OCI-LY3 (cell line): ENCODE measurements at regions not wholly inside any gene's neighbourhood (a gene's known extent, or its start where the extent isn't known, plus 50 kb on each side); places are given as distances from the start of the nearest gene placed in this dataset.

Experiments
- H2AFZ ChIP-seq: fragments of 200-600, 300-600 bp; shearing (Covaris generic); 2 replicates; pipeline ENCODE4 v1.6.0; 2014; ENCODE audit warnings: antibody characterized with exemption, low read depth, low read length
- H3K27ac ChIP-seq: fragments of 200-600, 300-600 bp; sonication (generic); 2 replicates; pipeline ENCODE4 v1.5.1; 2014; ENCODE audit warnings: mild to moderate bottlenecking, low read length, moderate library complexity, mixed read lengths
- H3K27me3 ChIP-seq: fragments of 200-600, 300-600 bp; sonication (generic); 2 replicates; pipeline ENCODE4 v1.6.1; 2014; ENCODE audit warnings: low read depth, low read length, mixed read lengths
- H3K36me3 ChIP-seq: fragments of 200-600, 300-600 bp; sonication (generic); replicated peaks from 2 replicates; pipeline ENCODE3; 2014; ENCODE audit warnings: low read depth, low read length, mixed read lengths
- H3K4me1 ChIP-seq: fragments of 300-600, 200-600 bp; sonication (generic); 2 replicates; pipeline ENCODE4 v1.6.1; 2014; ENCODE audit warnings: low read length, mixed read lengths
- H3K4me2 ChIP-seq: fragments of 200-600, 300-600 bp; sonication (generic); 2 replicates; pipeline ENCODE4 v1.6.1; 2014; ENCODE audit warnings: low read length, mixed read lengths
- H3K4me3 ChIP-seq: fragments of 300-600, 200-600 bp; sonication (generic); 2 replicates; pipeline ENCODE4 v1.5.1; 2014; ENCODE audit warnings: antibody characterized with exemption, mild to moderate bottlenecking, low read length, moderate library complexity
- H3K79me2 ChIP-seq: fragments of 300-600, 200-600 bp; shearing (Covaris generic); 2 replicates; pipeline ENCODE4 v1.6.1; 2014; ENCODE audit warnings: mild to moderate bottlenecking, low read length, mixed read lengths
- H3K9ac ChIP-seq: fragments of 300-600, 200-600 bp; shearing (Covaris generic); 2 replicates; pipeline ENCODE4 v1.6.0; 2014; ENCODE audit warnings: mild to moderate bottlenecking, low read length, moderate library complexity
- H3K9me3 ChIP-seq: fragments of 200-600, 300-600 bp; shearing (Covaris generic); 2 replicates; pipeline ENCODE4 v1.6.1; 2014; ENCODE audit warnings: low read length, mixed read lengths; ENCODE audit not compliant: insufficient read depth
- H4K20me1 ChIP-seq: fragments of 200-600, 300-600 bp; sonication (generic); 2 replicates; pipeline ENCODE4 v1.6.1; 2016; ENCODE audit warnings: low read length, mixed read lengths; ENCODE audit not compliant: insufficient read depth
- CTCF ChIP-seq: fragments of 200-600, 300-600 bp; sonication (generic); IDR thresholded peaks from 2 replicates; pipeline ENCODE4 v1.5.1; 2014; ENCODE audit warnings: antibody characterized with exemption, low read length, low read depth
- EZH2phosphoT487 ChIP-seq: fragments of 200-600 bp; shearing (Covaris generic); IDR thresholded peaks from 2 replicates; pipeline ENCODE4 v1.6.1; 2018; ENCODE audit warnings: antibody characterized with exemption, mixed run types, low read depth

- Histone ChIP-seq H3K27ac (no peak overlapping the region), H3K27me3 (no peaks in the 10 kb centered on the region; the same call in 1 of the 2 replicates), H3K9me3 (no peaks in the 10 kb centered on the region), H3K9ac (no peak overlapping the region), H3K4me2 (no peak overlapping the region), H3K36me3 (no peaks in the 10 kb centered on the region), H2AFZ (no peak overlapping the region), H3K4me3 (no peak overlapping the region), H3K4me1 (no peaks in the 10 kb centered on the region), H4K20me1 (no peaks in the 10 kb centered on the region), H3K79me2 (no peaks in the 10 kb centered on the region)
- TF ChIP-seq EZH2phosphoT487 (no peak), CTCF (no peak)
Observed at GRCh38 chr17:72498364-72499210, 377.8 kb downstream of the SOX9 start.

GRCh38 chr17:72501404-72502370 lies 380.9 kb downstream of the SOX9 start:
- Histone ChIP-seq H3K4me3 (no peak overlapping the region), H2AFZ (no peak overlapping the region), H3K9ac (no peak overlapping the region), H3K79me2 (no peaks in the 10 kb centered on the region), H3K4me1 (no peaks in the 10 kb centered on the region), H3K36me3 (no peaks in the 10 kb centered on the region), H3K4me2 (no peak overlapping the region), H4K20me1 (no peaks in the 10 kb centered on the region), H3K27me3 (no peaks in the 10 kb centered on the region), H3K27ac (no peak overlapping the region), H3K9me3 (no peaks in the 10 kb centered on the region)
- TF ChIP-seq CTCF (no peak), EZH2phosphoT487 (no peak)

- no peaks in the 10 kb centered on the region for H3K79me2 ChIP-seq
- no peaks in the 10 kb centered on the region for H3K9me3 ChIP-seq
- TF ChIP-seq CTCF (no peak), EZH2phosphoT487 (no peak)
- H4K20me1 ChIP-seq: no peaks in the 10 kb centered on the region
- H3K27ac ChIP-seq: no peak overlapping the region
- H2AFZ ChIP-seq: no peak overlapping the region
- H3K9ac ChIP-seq: no peak overlapping the region
- H3K4me2 ChIP-seq: no peak overlapping the region
- no peaks in the 10 kb centered on the region for H3K27me3 ChIP-seq
- H3K4me1 ChIP-seq: no peaks in the 10 kb centered on the region
- H3K4me3 ChIP-seq: no peak overlapping the region
- no peaks in the 10 kb centered on the region for H3K36me3 ChIP-seq
Observed at GRCh38 chr17:72502371-72503341, 381.8 kb downstream of the SOX9 start.
